ENCODE measurements at regions not wholly inside any gene's neighbourhood (a gene's known extent, or its start where the extent isn't known, plus 50 kb on each side); places are given as distances from the start of the nearest gene placed in this dataset.

GRCh38 chr17:52306314-52306713, 147.8 kb upstream of the CA10 start:
- ATAC-seq (no peak), DNase-seq (ENCODE audit: low spot score) (no peak), FAIRE-seq (no peak)
- ChIA-PET POLR2A (no interaction called here), CTCF (ENCODE audit: low intra/inter-chr PET ratio, low total read pairs) (no interaction called here)
- Histone ChIP-seq H3K4me3 (replicated peaks in 1 of 3; ENCODE audit: insufficient read depth in 1 of 3, low read depth in 2 of 3, low read length in 3 of 3) (no peak overlapping the region), H3K9ac (ENCODE audit: insufficient read depth, low read depth, low read length) (no peak overlapping the region), H3K79me2 (ENCODE audit: insufficient read depth, low read length) (no peaks in the 10 kb centered on the region), H3K4me2 (ENCODE audit: low read depth, low read length) (no peak overlapping the region), H4K20me1 (ENCODE audit: insufficient read depth, low read length) (no peaks in the 10 kb centered on the region), H3K4me1 (ENCODE audit: insufficient read depth, low read length) (no peaks in the 10 kb centered on the region), H3K9me3 (ENCODE audit: low read length) (peaks cover 48% of the 10 kb centered on the region), H3K27me3 (ENCODE audit: control insufficient read depth in 1 of 2, insufficient read depth in 2 of 2, low read length in 2 of 2) (no peaks in the 10 kb centered on the region), H3K36me3 (replicated peaks in 1 of 2; ENCODE audit: control insufficient read depth in 1 of 2, insufficient read depth in 2 of 2, low read length in 2 of 2) (no peaks in the 10 kb centered on the region), H2AFZ (ENCODE audit: low read length) (no peak overlapping the region), H3K27ac (ENCODE audit: extremely low read length, insufficient read depth, low read length) (no peak overlapping the region)
- in situ Hi-C loops (cut with HindIII; ENCODE audit: extremely low pct_ligation_motif_present, low pct_unique_long_range_greater_than_20kb), result no loop called here
- intact Hi-C loops (cut with micrococcal nuclease; ENCODE audit: unreplicated experiment), result no loop called here
- TF ChIP-seq ZNF746 (CRISPR knock-in tag; IDR thresholded peaks at IDR 0.05) (no peak), NR0B2 (CRISPR knock-in tag; IDR thresholded peaks at IDR 0.05) (no peak)
- BruUV-seq (replicated peaks), result no TSS peak
- WGBS (ENCODE audit: low lambda C conversion rate), result 0% methylated on average over 1 of the region's 1 CpG

- Histone ChIP-seq H3K9me3 (ENCODE audit: low read length) (0 out of 2 replicates have a peak, but pooled peaks cover 2% of the 10 kb centered on the region), H3K36me3 (replicated peaks in 1 of 2; ENCODE audit: control insufficient read depth in 1 of 2, insufficient read depth in 2 of 2, low read length in 2 of 2) (no peaks in the 10 kb centered on the region), H3K79me2 (ENCODE audit: insufficient read depth, low read length) (no peaks in the 10 kb centered on the region), H3K27ac (ENCODE audit: extremely low read length, insufficient read depth, low read length) (no peak overlapping the region), H2AFZ (ENCODE audit: low read length) (no peak overlapping the region), H3K27me3 (ENCODE audit: control insufficient read depth in 1 of 2, insufficient read depth in 2 of 2, low read length in 2 of 2) (no peaks in the 10 kb centered on the region), H3K9ac (ENCODE audit: insufficient read depth, low read depth, low read length) (no peak overlapping the region), H4K20me1 (ENCODE audit: insufficient read depth, low read length) (no peaks in the 10 kb centered on the region), H3K4me3 (replicated peaks in 1 of 3; ENCODE audit: insufficient read depth in 1 of 3, low read depth in 2 of 3, low read length in 3 of 3) (no peak overlapping the region), H3K4me1 (ENCODE audit: insufficient read depth, low read length) (no peaks in the 10 kb centered on the region), H3K4me2 (ENCODE audit: low read depth, low read length) (no peak overlapping the region)
- TF ChIP-seq CEBPB (IDR thresholded peaks at IDR 0.05; ENCODE audit: borderline replicate concordance, low read depth, low read length) (peak; percentile 82), HNRNPL (IDR thresholded peaks at IDR 0.05; ENCODE audit: low read depth, low read length) (no peak), ATF7 (IDR thresholded peaks at IDR 0.05) (peak; percentile 76), ATF7 (CRISPR knock-in tag; IDR thresholded peaks at IDR 0.05) (no peak), MXD4 (CRISPR knock-in tag; IDR thresholded peaks at IDR 0.05) (no peak)
- no peak for ATAC-seq
- POLR2A ChIA-PET, result no interaction called here
- DNase-seq (ENCODE audit: low spot score), result no peak
- 5% methylated on average over 3 of the region's 3 CpGs for WGBS (ENCODE audit: low lambda C conversion rate)
- FAIRE-seq, result no peak
- BruUV-seq (replicated peaks), result no TSS peak
- intact Hi-C loops (cut with micrococcal nuclease; ENCODE audit: unreplicated experiment), result no loop called here
- in situ Hi-C loops (cut with HindIII; ENCODE audit: extremely low pct_ligation_motif_present, low pct_unique_long_range_greater_than_20kb), result no loop called here
- CTCF ChIA-PET (ENCODE audit: low intra/inter-chr PET ratio, low total read pairs), result no interaction called here
These were observed 140.4 kb upstream of the CA10 start for GRCh38 chr17:52298881-52299280.

Data from HepG2 (cell line).